ENCODE measurements at regions not wholly inside any gene's neighbourhood (a gene's known extent, or its start where the extent isn't known, plus 50 kb on each side); places are given as distances from the start of the nearest gene placed in this dataset.

GRCh38 chr4:82232891-82233290, 140.9 kb downstream of the HNRNPD start:
- TF ChIP-seq CTCF (IDR thresholded peaks at IDR 0.05; ENCODE audit: low read length): no peak
- no peak for TF ChIP-seq EZH2 (IDR thresholded peaks at IDR 0.05; ENCODE audit: borderline replicate concordance, low read length)

Data from OCI-LY1 (cell line).